Stimulated activated CD8-positive, alpha-beta memory T cell treated with anti-CD3 and anti-CD28 coated beads, Interleukin-7, amount 100 ng/mL, for 1 hour (primary cell): ENCODE measurements at regions not wholly inside any gene's neighbourhood (a gene's known extent, or its start where the extent isn't known, plus 50 kb on each side); places are given as distances from the start of the nearest gene placed in this dataset.

Source experiments
- DNase-seq, 2 donors: peaks; one replicate each; pipeline ENCODE4 v3.0.0-alpha.2; 2020; ENCODE audit warnings: low read depth in 2 of 2

- no peak for DNase-seq
These were observed 56.1 kb downstream of the RMI2 start for GRCh38 chr16:11401161-11402050.

GRCh38 chr16:11402051-11402744, 56.9 kb downstream of the RMI2 start:
- no peak for DNase-seq

GRCh38 chr16:11402745-11403533, 57.7 kb downstream of the RMI2 start:
- DNase-seq, result no peak

DNA sequence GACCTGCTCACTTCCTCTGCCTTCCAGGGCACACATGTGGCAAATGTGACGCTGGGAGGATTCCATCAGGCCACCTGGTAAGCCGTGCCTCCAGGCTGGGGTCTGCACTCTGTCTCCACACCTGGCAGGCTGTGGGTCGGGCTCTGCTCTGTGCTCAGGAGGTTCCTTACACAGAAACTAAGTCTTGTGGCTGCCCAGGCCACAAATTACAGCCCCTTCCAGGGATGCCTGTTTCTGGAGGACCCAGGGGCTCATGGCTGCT, 58.2 kb downstream of the RMI2 start:
- no peak for DNase-seq

DNA sequence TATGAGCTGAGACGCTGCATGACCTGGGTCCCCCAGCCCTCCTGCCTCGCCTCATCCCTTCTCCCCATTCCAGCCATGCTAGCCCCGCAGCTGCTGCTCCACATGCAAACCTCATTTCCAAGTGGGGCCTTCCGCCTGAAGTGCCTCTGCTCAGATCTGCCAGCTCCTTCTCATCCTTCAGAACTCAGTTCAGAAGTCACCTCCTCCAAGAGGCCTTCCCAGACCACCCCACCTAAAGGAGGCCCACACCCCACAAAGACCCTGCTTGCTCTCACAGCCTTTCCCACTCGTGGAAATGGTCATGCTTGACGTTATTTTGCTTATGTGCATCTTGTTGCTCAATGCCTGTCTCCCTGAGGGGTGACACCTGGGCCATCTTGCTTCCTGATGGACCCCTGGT, 58.7 kb downstream of the RMI2 start:
- DNase-seq, result no peak

DNA sequence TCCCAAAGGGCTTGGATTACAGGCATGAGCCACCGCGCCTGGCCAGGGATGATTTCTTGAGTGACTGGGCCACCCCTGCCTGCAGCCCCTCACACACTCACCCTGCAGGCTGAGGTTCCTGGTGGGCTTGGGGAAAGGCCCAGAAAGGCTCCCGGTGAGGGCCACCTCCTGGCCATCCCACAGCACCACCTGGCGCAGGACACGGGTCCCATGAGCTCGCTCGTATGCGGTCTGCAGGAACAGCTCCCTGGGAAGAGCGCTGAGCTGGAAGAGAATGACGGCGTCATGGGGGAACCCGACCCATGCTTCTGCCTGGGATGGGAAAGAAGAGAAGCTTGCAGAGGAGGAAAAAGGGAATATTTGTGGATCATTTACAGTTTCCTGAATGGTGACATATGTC, 59.3 kb downstream of the RMI2 start:
- DNase-seq, result no peak

GRCh38 chr16:11405331-11406176, 60.3 kb downstream of the RMI2 start:
- peak; percentile 12 to 23 for DNase-seq

DNA sequence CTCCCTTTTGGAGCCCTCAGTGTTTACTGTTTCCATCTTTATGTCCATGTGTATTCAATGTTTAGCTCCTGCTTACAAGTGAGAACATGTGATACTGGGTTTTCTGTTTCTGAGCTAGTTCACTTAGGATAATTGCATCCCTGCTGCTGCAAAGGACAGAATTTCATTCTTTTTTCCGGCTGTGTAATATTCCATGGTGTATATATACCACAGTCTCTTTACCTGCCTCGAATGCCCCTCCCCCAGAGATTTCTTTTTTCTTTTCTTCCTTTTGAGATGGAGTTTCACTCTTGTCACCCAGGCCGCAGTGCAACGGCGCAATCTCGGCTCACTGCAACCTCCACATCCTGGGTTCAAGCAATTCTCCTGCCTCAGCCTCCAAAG, 60.9 kb downstream of the RMI2 start:
- no peak for DNase-seq

- peak; percentile 14 to 43 for DNase-seq
These were observed 62.1 kb downstream of the RMI2 start for GRCh38 chr16:11407047-11407982.

GRCh38 chr16:11408216-11408615, 63.0 kb downstream of the RMI2 start:
- DNase-seq, result no peak

GRCh38 chr16:11409398-11409797, 64.1 kb downstream of the RMI2 start:
- DNase-seq, result no peak

- no peak for DNase-seq
These were observed 65.3 kb downstream of the RMI2 start for GRCh38 chr16:11410376-11411058.

- no peak for DNase-seq
These were observed 65.8 kb downstream of the RMI2 start for GRCh38 chr16:11411059-11411550.

DNA sequence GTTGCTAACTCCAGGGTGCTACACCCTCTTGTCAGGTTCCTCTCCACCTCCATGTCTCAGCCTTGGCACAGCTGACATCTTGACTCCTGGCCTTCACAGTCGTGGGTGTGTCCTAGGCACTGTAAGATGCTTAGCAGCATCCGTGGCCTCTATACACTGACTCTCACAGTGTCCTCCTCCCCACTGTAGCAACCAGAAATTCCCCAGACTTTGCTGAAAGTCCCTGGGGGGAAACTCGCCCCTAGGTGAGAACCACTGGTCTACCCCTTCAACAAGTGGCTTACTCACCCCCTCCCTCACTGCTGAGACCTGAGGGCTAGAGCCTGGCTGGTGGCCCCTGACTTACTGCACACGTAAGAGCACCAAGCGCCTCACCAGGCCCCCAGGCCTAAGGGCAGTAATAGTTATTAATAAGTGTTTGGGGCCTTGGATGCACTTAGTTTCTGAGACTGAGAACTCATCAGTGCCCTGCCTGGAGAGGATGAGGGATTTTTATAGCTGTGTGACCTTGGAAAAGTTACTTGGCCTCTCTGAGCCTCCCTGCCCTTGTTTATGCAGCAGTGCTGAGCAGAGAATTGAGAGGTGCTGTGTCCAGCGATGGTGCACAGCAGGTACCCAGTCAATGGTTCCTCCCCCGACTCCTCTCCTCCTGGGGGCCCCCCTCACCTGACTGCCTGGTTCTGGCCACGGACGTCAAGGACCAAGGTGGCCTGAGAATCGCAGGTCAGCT, 67.1 kb downstream of the RMI2 start:
- no peak for DNase-seq

DNA sequence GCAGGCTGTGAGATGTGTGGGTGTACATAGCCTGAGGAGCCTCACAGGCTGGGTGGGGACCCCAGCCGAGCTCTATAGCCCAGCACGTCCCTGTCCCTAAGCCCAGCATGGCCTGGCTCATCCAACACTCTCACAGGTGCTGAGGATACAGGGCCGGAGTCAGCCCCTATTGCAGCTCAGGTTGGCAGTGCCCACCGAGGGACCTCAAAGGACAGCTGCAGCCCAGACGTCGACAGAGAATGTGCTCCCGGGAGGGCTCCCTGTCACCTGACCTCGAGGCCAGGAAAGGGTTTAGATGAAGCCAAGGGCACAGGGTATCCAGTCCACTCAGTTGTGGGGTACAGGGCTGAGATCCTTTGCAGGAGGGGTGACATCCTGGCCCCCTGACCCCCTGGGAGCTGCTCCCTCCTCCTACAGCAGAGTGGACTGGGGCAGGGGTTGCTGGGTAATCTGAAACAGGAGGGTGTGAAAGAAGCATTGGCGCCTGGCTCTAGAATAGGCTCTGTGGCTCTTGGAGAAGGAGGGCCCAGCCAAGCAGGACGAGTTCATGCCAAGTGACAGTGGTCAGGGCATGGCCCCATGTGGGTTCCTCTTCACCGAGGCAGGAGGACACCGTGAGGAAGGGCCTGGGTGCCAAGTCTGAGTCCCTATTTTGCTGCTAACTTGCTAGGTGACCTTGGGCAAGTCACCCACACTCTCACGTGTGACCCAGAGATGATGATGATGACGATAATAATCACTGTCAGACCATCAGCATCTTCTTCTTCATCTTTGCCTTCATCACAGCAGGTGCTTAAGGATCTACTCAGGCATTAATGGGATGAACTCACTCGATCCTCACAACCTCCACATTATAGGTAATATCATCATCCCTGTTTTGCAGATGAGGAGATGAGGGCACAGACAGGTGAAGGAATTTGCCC, 68.0 kb downstream of the RMI2 start:
- no peak for DNase-seq

DNA sequence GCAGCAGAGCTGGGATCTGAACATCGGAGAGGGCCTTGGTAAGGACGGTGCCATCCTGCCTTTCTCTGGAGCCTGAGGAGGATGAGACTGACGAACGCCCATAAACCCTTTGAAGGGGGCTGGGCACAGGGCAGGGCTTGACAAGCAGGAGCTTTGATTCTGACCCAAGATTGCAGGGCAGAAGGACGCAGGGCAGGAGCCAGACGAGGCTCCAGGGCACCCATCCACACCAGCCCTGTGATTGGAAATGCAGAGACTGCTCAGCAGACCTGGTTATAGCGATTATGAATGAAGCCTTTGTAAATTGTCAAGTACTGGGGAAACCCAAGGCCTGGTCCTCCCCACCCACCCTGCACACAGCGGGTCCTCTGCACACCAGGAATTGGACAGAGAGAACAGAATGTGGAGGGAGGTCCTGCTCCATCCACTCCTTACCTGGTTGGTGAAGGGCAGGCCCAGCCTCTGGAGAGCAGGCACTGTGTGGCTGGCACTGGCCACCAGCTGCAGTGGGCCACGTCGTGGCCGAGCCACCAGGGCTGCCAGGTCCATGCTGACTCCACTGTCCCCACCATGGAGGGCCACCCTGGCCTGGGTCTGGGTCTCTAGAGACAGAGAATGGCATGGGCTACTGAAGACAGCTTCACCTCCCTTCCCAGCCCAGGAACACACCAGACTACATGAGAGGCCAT, 68.8 kb downstream of the RMI2 start:
- DNase-seq, result no peak
